H4 (cell line): ENCODE measurements at regions not wholly inside any gene's neighbourhood (a gene's known extent, or its start where the extent isn't known, plus 50 kb on each side); places are given as distances from the start of the nearest gene placed in this dataset.
"Not testable (repeated sequence)": the region's sequence is repeated elsewhere in the genome, so short reads cannot be mapped to it uniquely, and the experiment has no call there.

Experiments used
- DNase-seq: peaks from one replicate; pipeline ENCODE4 v3.0.0-alpha.2; 2015; ENCODE audit warnings: low spot score

DNA sequence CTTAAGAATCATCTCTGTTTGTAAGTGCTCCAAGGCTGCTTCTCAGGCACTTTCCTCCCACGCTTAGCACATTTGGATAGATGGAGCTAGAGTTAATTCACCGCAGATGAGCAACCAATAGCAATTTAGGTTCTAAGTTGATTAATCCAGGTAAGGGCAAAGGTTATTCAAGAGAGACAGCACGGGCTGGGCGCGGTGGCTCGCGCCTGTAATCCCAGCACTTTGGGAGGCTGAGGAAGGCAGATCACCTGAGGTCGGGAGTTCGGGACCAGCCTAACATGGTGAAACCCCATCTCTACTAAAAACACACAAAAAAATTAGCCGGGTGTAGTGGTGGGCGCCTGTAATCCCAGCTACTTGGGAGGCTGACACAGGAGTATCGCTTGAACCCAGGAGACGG is 54.5 kb upstream of the UNC13C start:
- DNase-seq: not testable (repeated sequence)

DNA sequence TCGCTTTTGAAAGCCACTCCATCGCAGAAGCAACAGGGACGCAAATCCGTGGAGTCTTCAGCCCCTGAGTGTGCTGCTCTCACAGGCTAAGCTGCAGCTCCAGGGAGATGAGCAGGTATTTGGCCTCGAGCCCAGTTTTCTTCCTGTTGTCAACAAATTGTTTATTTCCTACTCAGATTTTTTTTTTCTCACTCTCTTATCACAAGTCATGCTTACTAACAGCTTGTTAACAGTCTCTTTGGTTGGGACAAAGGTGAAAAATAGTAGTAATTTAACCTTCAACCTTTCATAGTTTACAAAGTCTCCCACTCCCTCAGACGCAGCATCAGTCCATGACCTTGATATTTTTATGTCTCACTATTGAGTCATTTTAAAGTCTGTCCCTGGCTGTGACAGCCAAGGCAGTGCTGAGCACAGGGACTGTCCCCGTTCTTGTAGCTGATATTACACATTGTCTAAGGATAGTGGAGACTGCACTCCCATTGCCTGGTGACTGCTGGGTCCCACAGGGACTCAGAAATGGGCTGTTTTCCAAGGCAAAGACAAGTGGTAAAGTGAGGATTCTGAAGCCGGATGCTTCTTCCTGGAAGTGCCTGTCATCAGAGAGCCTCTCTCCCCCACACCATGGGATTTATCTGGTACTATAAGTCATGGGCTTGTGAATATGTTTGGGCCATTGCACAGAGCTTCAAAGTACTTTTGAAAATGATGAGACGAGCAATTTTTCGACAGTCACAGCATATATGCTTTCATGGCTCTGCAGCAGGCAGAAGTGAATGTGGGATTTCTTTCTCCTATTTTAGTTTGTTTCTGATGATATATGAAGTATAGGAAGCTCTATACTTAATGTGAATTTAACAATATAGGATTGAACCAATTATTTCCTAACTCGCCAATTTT is 59.8 kb upstream of the UNC13C start:
- no peak for DNase-seq

DNA sequence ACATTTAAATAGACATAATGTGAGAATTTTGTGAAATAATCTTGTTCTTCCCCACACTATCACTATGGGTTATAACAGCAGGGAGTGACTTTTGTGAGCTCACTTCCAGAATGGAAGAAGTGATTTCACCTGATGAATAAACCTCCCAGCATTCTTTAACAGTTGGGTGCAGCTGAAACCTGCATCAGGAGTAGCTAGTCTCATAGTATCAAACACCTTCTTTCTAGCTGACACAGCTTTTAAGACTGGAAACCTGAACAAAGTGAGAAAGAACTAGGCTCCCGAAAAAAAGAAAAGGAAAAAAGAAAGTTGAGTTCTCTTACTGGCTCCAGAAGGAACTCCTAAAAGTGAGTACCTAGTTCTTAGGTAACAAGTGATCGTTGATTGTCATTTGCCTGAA is 61.1 kb upstream of the UNC13C start:
- no peak for DNase-seq

DNA sequence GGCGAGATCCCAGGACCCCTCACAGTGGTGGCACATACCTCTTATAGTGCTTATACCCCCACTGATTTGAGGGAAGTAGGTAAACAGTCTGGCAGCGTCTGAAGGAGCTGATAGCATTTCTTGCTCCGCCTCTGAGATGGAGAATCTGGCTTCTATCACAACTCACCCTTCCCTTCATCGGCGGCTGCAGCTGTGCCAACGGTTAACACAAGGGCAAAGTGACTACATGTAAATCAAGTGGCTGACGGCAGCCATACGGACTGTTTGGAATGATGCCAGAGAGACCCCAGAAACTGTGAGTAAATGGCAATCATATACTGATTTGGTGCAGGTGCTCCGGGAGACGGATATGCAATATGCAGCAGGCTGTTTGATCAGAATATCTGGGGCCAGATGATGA is 66.8 kb upstream of the UNC13C start:
- no peak for DNase-seq

- DNase-seq: no peak
These were observed 67.4 kb upstream of the UNC13C start for GRCh38 chr15:53910852-53911251.

DNA sequence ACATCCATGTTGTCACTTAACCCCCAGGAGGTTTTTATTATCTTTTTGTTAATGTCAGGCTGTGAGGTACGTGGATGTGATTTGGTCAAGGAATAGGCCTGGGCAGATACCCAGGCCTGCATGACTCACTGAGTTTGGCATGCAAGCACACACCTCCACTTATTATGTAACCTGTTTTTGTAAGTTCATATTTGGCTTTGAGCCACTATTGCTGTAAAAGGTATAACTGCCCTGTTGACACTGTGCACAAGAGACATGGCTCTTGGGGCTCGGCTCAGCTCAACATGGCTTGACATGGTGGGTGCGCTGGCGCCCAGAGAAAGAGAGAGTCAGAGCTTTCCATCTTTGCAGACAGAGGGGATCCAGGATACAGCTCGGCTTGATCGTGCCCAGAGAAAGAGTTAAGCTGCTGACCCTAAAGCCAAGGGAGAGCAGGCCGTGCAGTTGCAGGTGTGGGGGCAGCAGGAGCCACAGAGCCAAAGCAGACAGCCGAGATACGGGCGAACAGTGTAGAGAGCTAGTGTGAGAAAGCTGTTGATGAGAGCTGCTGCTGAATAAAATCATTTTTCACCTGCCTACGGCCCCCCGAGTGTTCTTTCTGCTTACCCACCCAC is 67.9 kb upstream of the UNC13C start:
- DNase-seq: no peak

GRCh38 chr15:53903129-53903528 is 75.1 kb upstream of the UNC13C start:
- no peak for DNase-seq

GRCh38 chr15:53893468-53893867 is 84.8 kb upstream of the UNC13C start:
- DNase-seq: peak; percentile 39

GRCh38 chr15:53891862-53892261 is 86.4 kb upstream of the UNC13C start:
- not testable (repeated sequence) for DNase-seq

GRCh38 chr15:53884441-53884840 is 93.8 kb upstream of the UNC13C start:
- DNase-seq: no peak

DNA sequence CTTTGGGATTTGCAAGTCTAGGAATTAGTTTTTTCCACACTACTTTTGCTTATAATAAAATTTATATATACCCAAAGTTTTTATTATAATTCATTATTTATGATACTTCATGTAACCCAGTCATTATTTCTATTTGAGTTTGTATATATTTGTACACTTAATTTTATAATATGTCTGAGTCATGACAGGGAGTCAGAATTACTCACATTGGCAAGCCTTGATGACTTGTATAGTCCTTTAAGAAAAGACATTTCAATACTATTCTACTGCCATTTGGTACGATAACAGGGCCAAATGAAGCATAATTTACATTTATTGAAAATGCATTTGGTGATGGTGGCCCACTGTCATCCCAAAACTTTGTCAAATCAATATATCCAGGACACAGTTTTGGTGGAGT is 95.9 kb upstream of the UNC13C start:
- DNase-seq: no peak

DNA sequence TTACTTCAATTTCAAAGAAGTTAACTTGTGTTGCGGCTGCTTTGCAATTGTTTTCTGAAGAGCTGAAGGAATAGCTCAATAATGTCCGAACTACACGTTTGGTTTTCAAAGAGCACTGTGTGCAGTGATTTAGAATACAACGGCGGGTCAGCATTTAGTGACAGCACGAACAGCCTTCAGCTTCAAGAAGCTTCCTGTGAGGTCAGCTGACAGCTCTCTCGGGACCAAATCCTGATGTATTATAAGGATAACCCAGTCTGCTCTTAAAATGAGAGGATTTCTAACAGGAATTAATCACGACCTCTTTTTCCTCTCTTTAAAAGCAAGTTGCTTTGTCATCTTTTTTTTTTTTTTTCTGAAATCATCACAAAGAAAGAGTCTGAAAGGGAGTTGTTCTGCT is 97.9 kb upstream of the UNC13C start:
- no peak for DNase-seq

GRCh38 chr15:53875711-53876110 is 102.5 kb upstream of the UNC13C start:
- no peak for DNase-seq

GRCh38 chr15:53875139-53875538 is 103.1 kb upstream of the UNC13C start:
- DNase-seq: no peak

GRCh38 chr15:53872410-53872809 is 105.8 kb upstream of the UNC13C start:
- peak; percentile 74 for DNase-seq

DNA sequence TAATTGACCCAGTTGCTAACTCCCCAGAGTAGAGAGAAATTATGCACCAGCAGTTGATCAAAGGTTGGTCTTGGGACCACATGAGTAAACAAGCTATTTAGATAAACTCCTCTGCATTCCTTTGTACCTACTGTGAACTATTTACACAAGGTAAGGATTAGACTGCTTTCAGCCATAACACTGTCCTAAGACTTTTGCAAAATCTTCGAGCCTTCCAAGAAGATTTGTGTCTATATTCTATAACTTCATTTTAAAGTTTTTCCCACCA is 108.5 kb upstream of the UNC13C start:
- no peak for DNase-seq

- DNase-seq: peak; percentile 8
These were observed 109.0 kb upstream of the UNC13C start for GRCh38 chr15:53869044-53869805.

DNA sequence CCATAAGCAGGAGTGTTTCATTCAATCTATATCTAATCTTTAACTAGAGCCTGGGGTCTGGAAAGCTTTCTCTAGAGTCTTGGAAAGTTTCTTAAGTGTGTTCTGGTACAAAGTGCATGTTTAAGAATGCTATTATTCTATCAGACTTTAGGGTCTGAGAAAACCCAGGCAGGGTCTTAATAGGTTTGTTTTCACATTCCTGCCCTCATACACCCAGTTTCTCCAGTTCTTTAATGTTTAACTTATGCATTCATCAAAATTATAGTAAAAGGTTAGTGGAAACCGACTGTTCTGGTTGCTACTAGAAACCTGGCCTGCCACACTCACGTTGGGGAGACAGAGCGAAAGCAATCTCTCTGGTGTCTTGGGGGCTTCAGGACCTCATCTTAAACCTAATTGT is 102.9 kb upstream of the WDR72 start:
- no peak for DNase-seq

DNA sequence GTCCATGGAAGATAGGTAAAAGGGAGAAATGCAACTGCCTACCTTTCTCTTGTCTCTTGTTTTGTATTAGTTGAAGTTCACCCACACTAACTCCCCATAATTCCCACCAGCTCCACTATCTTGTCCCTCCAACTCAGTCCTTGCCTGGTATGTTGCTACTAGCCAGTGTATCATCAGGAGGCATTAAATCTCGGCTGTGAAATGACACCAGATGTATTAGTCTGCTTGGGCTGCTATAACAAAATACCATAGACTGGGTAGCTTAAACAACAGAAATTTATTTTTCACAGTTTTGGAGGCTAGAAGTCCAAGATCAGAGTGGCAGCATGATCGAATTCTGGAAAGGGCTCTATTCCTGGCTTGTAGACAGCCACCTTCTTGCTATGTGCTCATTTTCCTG is 102.3 kb upstream of the WDR72 start:
- no peak for DNase-seq

GRCh38 chr15:53851110-53851848 is 91.8 kb upstream of the WDR72 start:
- no peak for DNase-seq

- DNase-seq: no peak
These were observed 88.3 kb upstream of the WDR72 start for GRCh38 chr15:53847745-53848144.

- DNase-seq: no peak
These were observed 85.2 kb upstream of the WDR72 start for GRCh38 chr15:53844634-53845033.
